ENCODE measurements at regions not wholly inside any gene's neighbourhood (a gene's known extent, or its start where the extent isn't known, plus 50 kb on each side); places are given as distances from the start of the nearest gene placed in this dataset.
"Not testable (repeated sequence)": the region's sequence is repeated elsewhere in the genome, so short reads cannot be mapped to it uniquely, and the experiment has no call there.

DNA sequence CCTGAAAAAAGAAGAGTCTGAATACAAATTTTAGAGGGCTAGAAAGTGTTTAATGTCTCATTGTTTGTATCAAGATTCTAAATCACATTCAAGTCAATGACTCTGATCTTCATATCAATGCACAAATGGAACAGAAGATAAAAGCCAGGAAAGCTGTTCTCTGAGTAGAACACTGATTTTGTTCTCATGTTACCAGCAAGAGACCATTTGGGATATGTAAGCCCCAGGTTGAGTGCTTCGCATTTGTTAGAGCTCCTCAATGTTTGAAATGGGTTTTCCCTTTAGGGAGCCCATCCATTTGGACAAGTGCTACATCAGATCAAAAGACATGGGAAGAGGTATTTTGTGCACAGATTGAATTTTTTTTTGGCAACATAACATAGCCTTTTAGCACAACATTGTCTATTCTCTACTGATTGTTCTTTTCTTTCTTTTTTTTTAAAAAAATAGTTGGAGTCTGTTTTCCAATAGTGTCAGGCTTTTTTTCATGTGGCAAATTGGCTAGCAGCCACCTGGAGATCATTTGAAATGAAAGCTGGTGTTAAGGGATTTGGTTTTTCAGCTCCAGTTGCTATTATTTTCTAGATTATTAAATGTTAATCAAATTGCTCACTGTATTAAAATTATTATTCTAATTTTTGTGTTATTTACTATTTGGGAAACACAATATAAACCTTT is 74.5 kb upstream of the ZPLD1 start:
- DNase-seq = no peak
- Histone ChIP-seq H3K27me3 (no peaks in the 10 kb centered on the region), H3K9ac (ENCODE audit: low read depth in 2 of 2, low read length in 2 of 2) (no peak overlapping the region), H3K4me1 (no peaks in the 10 kb centered on the region), H3K36me3 (no peaks in the 10 kb centered on the region), H3K4me3 (no peak overlapping the region), H3K9me3 (no peaks in the 10 kb centered on the region), H3K27ac (no peak overlapping the region)
- intact Hi-C loops (cut with DNase I) = no loop called here
- TF ChIP-seq CTCF (IDR thresholded peaks at IDR 0.05) = no peak

DNA sequence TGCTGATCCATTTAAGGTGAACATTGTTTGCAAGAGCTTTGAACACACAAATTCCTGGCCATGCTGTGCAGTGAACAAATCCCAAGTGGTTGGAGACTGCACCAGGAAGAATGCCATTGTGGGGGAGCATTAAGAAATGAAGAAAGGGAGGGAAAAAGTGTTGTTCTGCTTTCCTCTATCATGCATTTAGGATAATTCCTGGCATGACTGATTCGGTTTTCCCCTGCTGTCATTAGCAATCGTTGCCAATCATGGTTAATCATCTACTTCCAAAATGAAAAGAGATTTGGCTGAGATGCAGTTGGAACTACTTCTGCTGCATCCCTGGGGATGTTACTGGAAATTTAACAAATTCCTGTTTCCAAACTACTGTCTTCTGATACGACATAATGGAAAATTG is 73.7 kb upstream of the ZPLD1 start:
- Histone ChIP-seq H3K9me3 (no peaks in the 10 kb centered on the region), H3K4me1 (no peaks in the 10 kb centered on the region), H3K4me3 (no peak overlapping the region), H3K27me3 (no peaks in the 10 kb centered on the region), H3K36me3 (no peaks in the 10 kb centered on the region), H3K27ac (no peak overlapping the region), H3K9ac (ENCODE audit: low read depth in 2 of 2, low read length in 2 of 2) (no peak overlapping the region)
- no peak for TF ChIP-seq CTCF (IDR thresholded peaks at IDR 0.05)
- intact Hi-C loops (cut with DNase I) = no loop called here
- DNase-seq = no peak

- H3K9me3 ChIP-seq; H3K27ac ChIP-seq; DNase-seq; H3K4me3 ChIP-seq; intact Hi-C loops (cut with DNase I); H3K27me3 ChIP-seq; H3K36me3 ChIP-seq; H3K4me1 ChIP-seq; H3K9ac ChIP-seq (ENCODE audit: low read depth in 2 of 2, low read length in 2 of 2): not testable (repeated sequence)
These were observed 68.7 kb upstream of the ZPLD1 start for GRCh38 chr3:102366116-102366515.

- no peak overlapping the region for H3K9ac ChIP-seq (ENCODE audit: low read depth in 2 of 2, low read length in 2 of 2)
- no peaks in the 10 kb centered on the region for H3K27me3 ChIP-seq
- intact Hi-C loops (cut with DNase I) = no loop called here
- no peaks in the 10 kb centered on the region for H3K9me3 ChIP-seq
- no peaks in the 10 kb centered on the region for H3K36me3 ChIP-seq
- H3K4me3 ChIP-seq = no peak overlapping the region
- no peaks in the 10 kb centered on the region for H3K4me1 ChIP-seq
- H3K27ac ChIP-seq = no peak overlapping the region
- TF ChIP-seq CTCF (IDR thresholded peaks at IDR 0.05) = no peak
- no peak for DNase-seq
These were observed 59.8 kb upstream of the ZPLD1 start for GRCh38 chr3:102374863-102375634.

- H3K4me3 ChIP-seq = no peak overlapping the region
- intact Hi-C loops (cut with DNase I) = no loop called here
- no peaks in the 10 kb centered on the region for H3K36me3 ChIP-seq
- no peaks in the 10 kb centered on the region for H3K9me3 ChIP-seq
- no peaks in the 10 kb centered on the region for H3K4me1 ChIP-seq
- TF ChIP-seq CTCF (IDR thresholded peaks at IDR 0.05) = no peak
- no peaks in the 10 kb centered on the region for H3K27me3 ChIP-seq
- no peak overlapping the region for H3K9ac ChIP-seq (ENCODE audit: low read depth in 2 of 2, low read length in 2 of 2)
- no peak for DNase-seq
- H3K27ac ChIP-seq = no peak overlapping the region
These were observed 56.6 kb upstream of the ZPLD1 start for GRCh38 chr3:102378216-102378615.

DNA sequence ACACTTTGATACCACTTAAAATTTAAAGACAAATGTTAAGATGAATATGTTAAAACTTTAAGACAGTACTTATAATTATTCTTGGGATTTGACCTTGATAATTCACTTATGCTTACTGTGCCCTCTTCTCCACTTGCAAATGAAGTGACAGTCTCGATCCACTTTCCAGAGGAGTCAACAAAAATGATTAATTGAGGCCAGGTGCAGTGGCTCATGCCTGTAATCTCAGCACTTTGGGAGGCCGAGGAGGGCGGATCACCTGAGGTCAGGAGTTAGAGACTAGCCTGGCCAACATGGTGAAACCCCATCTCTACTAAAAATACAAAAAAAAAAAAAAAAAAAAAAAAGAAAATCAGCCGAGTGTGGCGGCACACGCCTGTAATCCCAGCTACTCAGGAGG is 52.6 kb upstream of the ZPLD1 start:
- intact Hi-C loops (cut with DNase I) = not testable (repeated sequence)

More for the DNA sequence above, 52.6 kb upstream of the ZPLD1 start:
- H3K4me1 ChIP-seq; DNase-seq; H3K4me3 ChIP-seq; H3K27me3 ChIP-seq; H3K9ac ChIP-seq (ENCODE audit: low read depth in 2 of 2, low read length in 2 of 2); H3K27ac ChIP-seq; H3K9me3 ChIP-seq; H3K36me3 ChIP-seq: not testable (repeated sequence)
